GM03348 (cell line): ENCODE measurements at regions not wholly inside any gene's neighbourhood (a gene's known extent, or its start where the extent isn't known, plus 50 kb on each side); places are given as distances from the start of the nearest gene placed in this dataset.
"Not testable (repeated sequence)": the region's sequence is repeated elsewhere in the genome, so short reads cannot be mapped to it uniquely, and the experiment has no call there.

ENCODE experiments used
- DNase-seq: peaks from one replicate; pipeline ENCODE4 v3.0.0; 2012; ENCODE audit warnings: low spot score

- DNase-seq = no peak
Observed at GRCh38 chr2:184004289-184004947, 593.9 kb upstream of the ZNF804A start.

GRCh38 chr2:184004948-184005672 lies 593.2 kb upstream of the ZNF804A start:
- DNase-seq = no peak

- DNase-seq = no peak
Observed at GRCh38 chr2:184006998-184007397, 591.3 kb upstream of the ZNF804A start.

- DNase-seq = no peak
Observed at GRCh38 chr2:184026961-184027360, 571.4 kb upstream of the ZNF804A start.

DNA sequence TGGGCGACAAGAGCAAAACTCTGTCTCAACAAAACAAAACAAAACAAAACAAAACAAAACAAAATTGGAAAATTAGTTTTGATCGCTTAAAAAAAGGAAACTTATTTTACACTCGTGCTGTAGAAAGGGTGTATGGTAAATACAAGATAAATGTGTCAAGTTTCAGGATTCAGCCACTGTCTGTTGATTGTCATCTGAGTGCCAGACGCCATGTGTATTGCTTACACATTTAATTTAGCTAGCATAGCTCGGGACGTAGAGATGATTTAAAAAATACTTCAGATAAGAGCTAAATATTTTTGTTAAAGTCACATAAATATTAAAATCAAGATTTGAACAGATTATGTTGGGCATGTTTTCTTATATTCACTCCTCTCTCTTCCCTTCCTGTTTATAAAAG lies 568.1 kb upstream of the ZNF804A start:
- DNase-seq = no peak

- no peak for DNase-seq
Observed at GRCh38 chr2:184030989-184031388, 567.3 kb upstream of the ZNF804A start.

- DNase-seq = no peak
Observed at GRCh38 chr2:184031402-184032147, 566.8 kb upstream of the ZNF804A start.

- no peak for DNase-seq
Observed at GRCh38 chr2:184032983-184033382, 565.3 kb upstream of the ZNF804A start.

DNA sequence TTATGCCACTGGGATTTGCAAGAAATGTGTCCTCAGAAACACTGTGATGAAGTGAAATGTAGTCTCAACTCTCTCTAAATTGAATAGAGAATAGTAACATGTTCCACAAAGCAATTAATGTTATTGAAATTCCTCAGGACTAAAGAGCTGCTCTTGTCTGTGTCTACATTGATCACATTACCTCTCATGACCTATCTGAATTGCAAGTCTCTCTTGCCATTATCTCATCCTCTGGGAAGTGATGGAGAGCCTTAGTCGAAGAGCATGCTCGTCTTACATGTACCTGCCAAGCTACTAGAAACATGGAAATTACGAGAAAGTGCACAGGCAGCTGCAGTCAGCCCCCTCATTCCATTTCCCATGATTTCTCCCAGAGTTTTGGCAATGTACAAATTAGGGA lies 561.1 kb upstream of the ZNF804A start:
- DNase-seq = no peak

DNA sequence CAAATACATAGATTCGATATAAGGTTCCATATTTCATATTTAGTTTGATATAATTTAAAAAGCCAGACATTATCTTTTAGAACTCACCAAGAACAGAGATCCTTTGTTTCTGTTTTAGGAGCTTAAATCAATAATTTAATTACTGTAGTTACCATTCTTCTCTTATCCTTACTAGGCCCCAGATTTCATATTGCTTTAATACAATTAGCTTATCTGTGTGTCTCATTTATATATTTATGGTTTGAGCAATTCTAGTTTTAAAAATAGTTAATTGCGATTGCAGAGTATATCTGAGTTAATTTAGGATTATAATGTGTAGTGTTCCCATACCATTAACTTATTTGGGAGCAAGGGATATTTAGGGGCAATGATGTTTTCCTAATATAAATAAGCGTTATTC lies 558.8 kb upstream of the ZNF804A start:
- no peak for DNase-seq

- no peak for DNase-seq
Observed at GRCh38 chr2:184040230-184040629, 558.1 kb upstream of the ZNF804A start.

GRCh38 chr2:184041077-184041476 lies 557.3 kb upstream of the ZNF804A start:
- DNase-seq = no peak

GRCh38 chr2:184041777-184042176 lies 556.6 kb upstream of the ZNF804A start:
- DNase-seq = no peak

DNA sequence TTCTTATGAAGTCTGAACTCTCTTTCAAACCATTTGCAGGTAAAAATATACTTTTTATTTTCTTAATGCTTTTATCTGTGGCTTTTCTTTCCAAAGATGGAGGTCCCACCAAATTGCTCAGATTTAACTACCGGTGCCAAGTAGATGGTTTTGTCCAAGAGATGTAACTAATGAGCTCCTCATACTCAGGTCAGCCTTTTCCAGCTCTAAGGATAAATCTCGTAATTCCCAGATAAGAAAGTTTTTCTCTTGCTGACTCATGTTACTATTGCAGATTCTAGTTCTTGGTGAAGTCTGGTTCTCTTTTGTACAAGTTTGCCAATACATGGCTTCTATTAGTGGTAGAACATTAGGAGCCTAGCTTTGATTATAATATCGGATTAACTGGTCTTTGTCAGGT lies 550.8 kb upstream of the ZNF804A start:
- no peak for DNase-seq

- no peak for DNase-seq
Observed at GRCh38 chr2:184049566-184049965, 548.8 kb upstream of the ZNF804A start.

DNA sequence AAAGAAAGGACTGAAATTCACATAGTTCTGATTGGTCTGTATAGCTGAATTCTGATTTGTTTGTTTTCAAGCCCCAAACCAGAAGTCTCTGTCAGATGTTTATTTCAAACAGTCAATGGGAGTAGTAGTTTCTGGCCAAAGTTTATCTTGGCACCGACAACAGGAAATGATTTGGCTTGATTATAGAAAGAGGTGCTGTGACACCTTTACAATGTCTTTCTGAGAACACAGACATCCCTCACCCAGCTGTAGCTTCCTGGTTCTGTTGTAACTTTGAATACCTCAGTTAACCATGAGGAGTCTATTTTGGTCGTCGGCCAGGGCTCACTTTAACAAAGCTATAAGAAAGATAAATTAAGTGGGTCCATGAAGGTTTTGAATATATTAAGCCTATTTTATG lies 545.0 kb upstream of the ZNF804A start:
- DNase-seq = no peak

DNA sequence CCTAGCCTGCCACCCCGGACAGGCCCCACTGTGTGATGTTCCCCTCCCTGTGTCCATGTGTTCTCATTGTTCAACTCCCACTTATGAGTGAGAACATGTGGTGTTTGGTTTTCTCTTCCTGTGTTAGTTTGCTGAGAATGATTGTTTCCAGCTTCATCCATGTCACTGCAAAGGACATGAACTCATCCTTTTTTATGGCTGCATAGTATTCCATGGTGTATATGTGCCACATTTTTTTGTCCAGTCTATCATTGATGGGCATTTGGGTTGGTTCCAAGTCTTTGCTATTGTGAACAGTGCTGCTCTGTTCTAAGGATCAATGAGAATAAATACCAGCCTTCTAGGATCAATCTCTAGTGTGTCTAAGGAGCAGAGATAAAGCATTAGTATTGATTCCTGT lies 543.9 kb upstream of the ZNF804A start:
- not testable (repeated sequence) for DNase-seq

DNA sequence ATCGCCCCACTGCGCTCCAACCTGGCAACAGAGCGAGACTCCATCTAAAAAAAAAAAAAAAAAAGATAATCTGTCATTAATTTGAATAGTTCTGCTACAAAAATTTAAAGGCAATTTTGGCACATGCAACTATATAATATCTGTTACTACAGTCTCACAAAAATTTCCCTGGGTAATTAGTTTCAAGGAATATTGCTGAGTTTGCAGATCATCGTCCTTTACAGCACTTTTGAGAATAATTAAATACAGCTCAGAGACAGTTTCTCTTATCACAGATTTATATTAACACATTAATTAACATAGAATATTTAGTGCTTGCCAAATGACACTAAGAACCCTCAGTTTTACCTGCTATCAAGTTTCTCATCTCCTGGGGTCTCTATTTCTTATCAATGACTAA lies 540.4 kb upstream of the ZNF804A start:
- no peak for DNase-seq

- DNase-seq = not testable (repeated sequence)
Observed at GRCh38 chr2:184060268-184060667, 538.1 kb upstream of the ZNF804A start.

DNA sequence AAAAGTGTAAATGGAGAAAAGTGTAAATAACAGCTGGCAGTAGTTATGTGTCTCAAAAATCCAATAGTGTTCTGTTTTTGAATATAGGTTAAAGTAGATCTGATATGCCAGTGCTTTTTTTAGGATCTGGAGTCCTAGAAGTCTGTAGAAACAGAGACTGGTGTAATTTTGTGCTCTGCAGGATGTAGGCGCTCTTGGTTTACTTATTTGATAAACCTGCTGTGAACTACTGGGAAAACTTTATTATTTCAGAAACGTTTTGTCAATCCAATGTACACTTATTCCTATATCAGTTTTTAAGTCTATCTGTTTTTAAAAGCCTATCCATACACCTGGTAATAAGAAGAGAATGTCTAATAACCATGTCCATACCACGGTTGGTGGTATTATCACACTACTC lies 530.8 kb upstream of the ZNF804A start:
- no peak for DNase-seq

GRCh38 chr2:184072470-184072869 lies 525.9 kb upstream of the ZNF804A start:
- no peak for DNase-seq

DNA sequence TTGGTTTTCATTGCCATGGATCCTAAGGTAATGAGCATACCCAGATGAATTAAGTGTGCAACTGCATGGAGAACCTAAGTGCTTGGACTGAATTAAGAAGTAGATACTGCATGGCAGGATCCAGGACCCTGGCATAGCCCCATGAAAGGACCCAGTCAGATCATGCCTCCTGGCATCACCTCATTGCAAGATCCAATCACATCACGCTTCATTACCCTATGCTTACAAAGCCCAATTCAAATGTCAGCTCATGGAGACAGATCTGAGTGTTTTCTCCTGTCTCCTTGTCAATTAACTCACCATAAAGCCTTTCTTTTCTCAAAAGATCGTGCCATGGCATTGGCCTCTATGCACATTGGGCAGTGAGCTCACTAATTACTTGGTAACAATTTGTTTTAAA lies 519.8 kb upstream of the ZNF804A start:
- DNase-seq = no peak

- no peak for DNase-seq
Observed at GRCh38 chr2:184091456-184091855, 506.9 kb upstream of the ZNF804A start.
